Naive thymus-derived CD4-positive, alpha-beta T cell (primary cell): ENCODE measurements at regions not wholly inside any gene's neighbourhood (a gene's known extent, or its start where the extent isn't known, plus 50 kb on each side); places are given as distances from the start of the nearest gene placed in this dataset.

Experiments
- ATAC-seq: fragments of 150-1000 bp; cut with Tn5 transposase; 2 replicates; pipeline ENCODE4 v1.10.0; 2021; ENCODE audit warnings: mild to moderate bottlenecking, moderate library complexity
- CTCF ChIA-PET: fragments of 350-600 bp; sonication (Branson Sonifier 250); formaldehyde crosslinking; loops from one replicate; lab custom pipeline; 2021; ENCODE audit warnings: antibody characterized with exemption; lab: Charles Lee
- POLR2A ChIA-PET: fragments of 350-600 bp; sonication (Branson Sonifier 250); formaldehyde crosslinking; loops from one replicate; lab custom pipeline; 2021; ENCODE audit warnings: antibody characterized with exemption, inconsistent platforms; lab: Charles Lee
- DNase-seq, 9 donors: peaks; one replicate each; pipeline versions ENCODE4 v3.0.0 to v3.0.0-alpha.2; 2020 to 2022; ENCODE audit warnings: mixed read lengths in 1 of 9
- H3K27ac ChIP-seq: one replicate; pipeline ENCODE4 v1.7.0; 2013; ENCODE audit warnings: mild to moderate bottlenecking, low read depth, low read length, moderate library complexity
- H3K27me3 ChIP-seq, 2 donors: one replicate each; pipeline ENCODE4 v1.7.0; 2013; ENCODE audit warnings: low read length in 2 of 2, mild to moderate bottlenecking in 2 of 2, moderate library complexity in 2 of 2; ENCODE audit not compliant: control insufficient read depth in 2 of 2, insufficient read depth in 2 of 2
- H3K36me3 ChIP-seq, 3 experiments: 1 replicate in 2 of 3; 2 replicates in 1 of 3; pipeline ENCODE4 v1.7.0; 2013; ENCODE audit warnings: low read length in 3 of 3, mild to moderate bottlenecking in 3 of 3, moderate library complexity in 1 of 3; ENCODE audit not compliant: insufficient read depth in 3 of 3, control insufficient read depth in 2 of 3
- H3K4me1 ChIP-seq, 2 donors: one replicate each; pipeline ENCODE4 v1.7.0; 2013; ENCODE audit warnings: low read length in 2 of 2, mild to moderate bottlenecking in 2 of 2, moderate library complexity in 1 of 2; ENCODE audit not compliant: control insufficient read depth in 2 of 2, insufficient read depth in 2 of 2
- H3K4me3 ChIP-seq: 2 replicates; pipeline ENCODE4 v1.7.0; 2013; ENCODE audit warnings: mild to moderate bottlenecking, low read length
- H3K9me3 ChIP-seq, 3 experiments: 1 replicate in 2 of 3; 2 replicates in 1 of 3; pipeline ENCODE4 v1.7.0; 2013; ENCODE audit warnings: low read length in 3 of 3; ENCODE audit not compliant: control insufficient read depth in 2 of 3
- H3K27ac Mint-ChIP-seq, 9 donors: one replicate each; pipeline ENCODE4 v1.8.0; 2020 to 2022; ENCODE audit warnings: mixed read lengths in 9 of 9, mild to moderate bottlenecking in 8 of 9, moderate library complexity in 5 of 9, inconsistent platforms in 2 of 9
- H3K27me3 Mint-ChIP-seq, 5 donors: one replicate each; pipeline ENCODE4 v1.8.0; 2021 to 2022; ENCODE audit warnings: mixed read lengths in 5 of 5, mild to moderate bottlenecking in 1 of 5
- H3K36me3 Mint-ChIP-seq, 5 donors: one replicate each; pipeline ENCODE4 v1.8.0; 2020 to 2022; ENCODE audit warnings: mixed read lengths in 5 of 5, mild to moderate bottlenecking in 3 of 5, inconsistent platforms in 1 of 5
- H3K4me1 Mint-ChIP-seq, 7 donors: one replicate each; pipeline ENCODE4 v1.8.0; 2020 to 2022; ENCODE audit warnings: mixed read lengths in 7 of 7, mild to moderate bottlenecking in 3 of 7, inconsistent platforms in 1 of 7
- H3K4me3 Mint-ChIP-seq, 10 donors: one replicate each; pipeline ENCODE4 v1.8.0; 2020 to 2022; ENCODE audit warnings: mild to moderate bottlenecking in 10 of 10, mixed read lengths in 10 of 10, moderate library complexity in 6 of 10, inconsistent platforms in 2 of 10
- H3K9me3 Mint-ChIP-seq, 11 donors: one replicate each; pipeline ENCODE4 v1.8.0; 2020 to 2022; ENCODE audit warnings: mixed read lengths in 11 of 11, mild to moderate bottlenecking in 4 of 11, inconsistent platforms in 1 of 11, moderate library complexity in 1 of 11
- intact Hi-C, 2 donors: fragments of 100-400 bp; cut with micrococcal nuclease; formaldehyde crosslinking; loops; one replicate each; pipeline ENCODE4 v1.15.1; 2023

DNA sequence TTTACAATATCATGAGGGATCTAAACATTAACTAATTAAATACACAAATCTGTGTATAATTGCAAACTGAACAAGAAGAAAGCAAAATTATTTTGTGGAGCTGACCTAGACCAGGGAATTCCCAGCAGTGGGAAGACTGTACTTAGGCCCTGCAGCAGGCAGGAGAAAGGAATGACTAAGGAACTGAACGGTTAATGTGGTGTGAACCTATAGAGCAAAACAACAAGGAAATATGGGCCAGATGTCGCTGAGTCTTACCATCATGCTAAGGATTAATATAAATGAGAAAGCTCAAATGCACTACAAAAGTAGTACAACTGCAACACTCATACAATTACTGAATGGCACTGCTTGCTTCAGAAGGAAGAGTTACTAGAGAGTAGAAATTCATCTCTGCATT lies 120.3 kb upstream of the ATXN3L start:
- Histone ChIP-seq H3K36me3 (no peaks in the 10 kb centered on the region), H3K4me3 (no peak overlapping the region), H3K4me1 (no peaks in the 10 kb centered on the region), H3K9me3 (no peaks in the 10 kb centered on the region), H3K27ac (no peak overlapping the region), H3K27me3 (no peaks in the 10 kb centered on the region)
- Mint-ChIP-seq H3K4me3 (no peak overlapping the region), H3K27me3 (no peaks in the 10 kb centered on the region), H3K4me1 (peaks cover 0 to 8% (median 0%) of the 10 kb centered on the region in 7 donors), H3K36me3 (peaks cover 0 to 4% (median 0%) of the 10 kb centered on the region in 5 donors), H3K27ac (no peak overlapping the region), H3K9me3 (peaks cover 0 to 14% (median 1%) of the 10 kb centered on the region in 11 donors)
- POLR2A ChIA-PET = interaction anchor here (0.6 kb wide), 1 partner anchor 52 kb away, joined by 6 read pairs; no protein-coding TSS in a partner anchor
- ATAC-seq (no peak), DNase-seq (no peak)
- CTCF ChIA-PET = no interaction called here
- intact Hi-C loops = loop anchor here in 1 of 2 donors (10.0 kb wide), 1 partner anchor 55 kb away; no protein-coding TSS in a partner anchor

GRCh38 chrX:13433298-13433605 lies 113.4 kb upstream of the ATXN3L start:
- H3K27ac ChIP-seq = no peak overlapping the region
- no peaks in the 10 kb centered on the region for H3K27me3 Mint-ChIP-seq
- H3K27ac Mint-ChIP-seq = no peak overlapping the region
- H3K4me1 ChIP-seq = peaks cover 0 to 3% of the 10 kb centered on the region in 2 donors
- ChIA-PET POLR2A (no interaction called here), CTCF (no interaction called here)
- no peak for DNase-seq
- H3K27me3 ChIP-seq = no peaks in the 10 kb centered on the region
- no peaks in the 10 kb centered on the region for H3K36me3 ChIP-seq
- no peak for ATAC-seq
- no peak overlapping the region for H3K4me3 Mint-ChIP-seq
- H3K9me3 ChIP-seq = no peaks in the 10 kb centered on the region
- no peak overlapping the region for H3K4me3 ChIP-seq
- peaks cover 0 to 3% (median 0%) of the 10 kb centered on the region in 11 donors for H3K9me3 Mint-ChIP-seq
- intact Hi-C loops = no loop called here
- no peaks in the 10 kb centered on the region for H3K36me3 Mint-ChIP-seq
- H3K4me1 Mint-ChIP-seq = peaks cover 0 to 8% (median 0%) of the 10 kb centered on the region in 7 donors

DNA sequence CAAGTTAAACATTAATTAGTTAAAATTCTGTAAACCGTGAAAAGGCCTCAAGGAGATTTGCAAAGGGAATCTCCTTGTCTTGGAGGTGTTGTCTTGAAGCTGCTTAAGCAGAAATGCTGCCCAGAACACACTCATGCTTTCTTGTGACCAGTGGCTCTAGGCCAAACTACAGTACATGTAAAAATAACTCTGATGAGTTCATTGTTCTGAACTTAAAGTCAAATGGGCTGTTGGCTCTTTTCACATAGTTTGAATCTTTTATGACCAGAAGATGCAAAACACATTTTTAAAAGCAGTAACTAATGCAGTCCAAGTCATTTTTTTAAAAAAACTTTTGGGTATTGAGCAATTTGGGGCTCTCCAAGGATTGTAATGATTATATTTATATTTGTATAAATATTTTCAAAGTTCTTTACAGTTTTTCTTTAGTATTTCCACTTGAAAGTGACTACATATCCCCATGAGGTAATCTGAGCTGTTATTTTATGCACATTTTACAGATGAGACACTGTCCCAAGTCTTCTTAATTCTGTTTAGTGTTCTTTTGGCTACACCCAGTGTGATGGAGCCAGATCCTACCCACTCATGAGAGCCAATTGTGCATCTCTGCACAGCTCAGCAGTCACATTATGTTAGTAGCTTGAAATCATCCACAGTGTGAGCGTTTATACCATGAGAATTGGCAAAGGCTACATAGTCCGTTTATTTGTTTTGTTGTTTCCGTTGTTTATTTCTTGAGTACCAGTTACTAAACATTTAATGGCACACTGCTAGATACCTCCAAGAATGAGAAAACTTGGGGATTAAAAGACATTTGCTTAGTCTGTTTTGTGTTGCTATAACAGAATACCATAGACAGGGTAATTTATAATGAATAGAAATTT lies 112.8 kb upstream of the ATXN3L start:
- Mint-ChIP-seq H3K4me3 (no peak overlapping the region), H3K27ac (no peak overlapping the region)
- intact Hi-C loops = no loop called here

GRCh38 chrX:13430136-13430827 lies 110.4 kb upstream of the ATXN3L start:
- no peak overlapping the region for H3K27ac ChIP-seq
- no peak for ATAC-seq
- H3K27me3 Mint-ChIP-seq = no peaks in the 10 kb centered on the region
- H3K27ac Mint-ChIP-seq = no peak overlapping the region
- peaks cover 0 to 16% (median 5%) of the 10 kb centered on the region in 7 donors for H3K4me1 Mint-ChIP-seq
- POLR2A ChIA-PET = no interaction called here
- no peak for DNase-seq
- H3K4me3 ChIP-seq = no peak overlapping the region
- no peaks in the 10 kb centered on the region for H3K36me3 ChIP-seq
- H3K4me1 ChIP-seq = peaks cover 0 to 3% of the 10 kb centered on the region in 2 donors
- H3K4me3 Mint-ChIP-seq = no peak overlapping the region
- H3K9me3 ChIP-seq = no peaks in the 10 kb centered on the region
- no peaks in the 10 kb centered on the region for H3K27me3 ChIP-seq
- intact Hi-C loops = no loop called here
- no peaks in the 10 kb centered on the region for H3K36me3 Mint-ChIP-seq
- CTCF ChIA-PET = no interaction called here
- peaks cover 0 to 10% (median 0%) of the 10 kb centered on the region in 11 donors for H3K9me3 Mint-ChIP-seq

More for the DNA sequence above, 112.8 kb upstream of the ATXN3L start:
- Mint-ChIP-seq H3K27me3 (no peaks in the 10 kb centered on the region), H3K4me1 (peaks cover 0 to 14% (median 4%) of the 10 kb centered on the region in 7 donors), H3K36me3 (no peaks in the 10 kb centered on the region), H3K9me3 (peaks cover 0 to 3% (median 0%) of the 10 kb centered on the region in 11 donors)
- CTCF ChIA-PET = no interaction called here
- Histone ChIP-seq H3K4me3 (no peak overlapping the region), H3K4me1 (peaks cover 0 to 3% of the 10 kb centered on the region in 2 donors), H3K36me3 (no peaks in the 10 kb centered on the region), H3K27ac (no peak overlapping the region), H3K9me3 (no peaks in the 10 kb centered on the region), H3K27me3 (no peaks in the 10 kb centered on the region)
- POLR2A ChIA-PET = no interaction called here
- ATAC-seq (no peak), DNase-seq (no peak)

DNA sequence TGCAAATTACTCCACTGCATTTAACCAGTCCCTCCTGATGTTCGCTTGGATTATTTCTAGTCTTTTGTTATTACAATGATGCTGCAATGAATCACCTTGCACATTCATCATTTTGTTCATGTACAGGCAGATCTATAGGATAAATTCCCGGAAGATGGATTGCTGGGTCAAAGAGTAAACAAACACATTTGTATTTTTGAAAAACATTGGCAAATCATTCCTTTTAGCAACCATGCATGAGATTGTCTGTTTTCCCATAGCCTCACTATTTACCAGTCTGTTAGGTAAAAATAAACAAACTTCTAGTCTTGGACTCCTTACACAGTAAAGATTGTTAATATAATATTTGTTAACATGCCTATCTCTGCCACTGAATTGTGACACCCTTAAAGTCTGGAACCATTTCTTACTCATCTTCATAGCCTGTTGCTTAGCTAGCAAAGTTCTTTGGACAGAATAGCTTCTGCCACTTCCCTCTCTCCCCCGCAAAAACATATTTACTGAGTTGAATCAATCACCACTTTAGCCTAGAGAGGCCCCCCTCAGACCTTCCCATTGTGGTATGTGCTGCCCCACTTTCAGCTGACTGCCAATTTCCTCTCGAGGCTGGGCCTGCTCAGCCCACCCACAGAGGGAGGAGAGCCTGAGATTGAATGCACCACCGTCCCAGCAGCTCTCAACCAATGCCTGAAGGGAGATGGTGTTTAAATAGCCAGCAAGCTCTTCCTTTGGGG lies 108.4 kb upstream of the ATXN3L start:
- Mint-ChIP-seq H3K4me3 (no peak overlapping the region), H3K9me3 (peaks cover 0 to 24% (median 0%) of the 10 kb centered on the region in 11 donors), H3K4me1 (peaks cover 0 to 16% (median 5%) of the 10 kb centered on the region in 7 donors), H3K27ac (no peak overlapping the region), H3K27me3 (no peaks in the 10 kb centered on the region), H3K36me3 (no peaks in the 10 kb centered on the region)
- Histone ChIP-seq H3K27ac (no peak overlapping the region), H3K9me3 (no peaks in the 10 kb centered on the region), H3K4me1 (peaks cover 0 to 3% of the 10 kb centered on the region in 2 donors), H3K27me3 (no peaks in the 10 kb centered on the region), H3K4me3 (no peak overlapping the region), H3K36me3 (no peaks in the 10 kb centered on the region)
- no peak for ATAC-seq
- POLR2A ChIA-PET = no interaction called here
- intact Hi-C loops = no loop called here
- DNase-seq = no peak
- CTCF ChIA-PET = interaction anchor here (1.0 kb wide), 1 partner anchor 482 kb away, joined by 4 read pairs; no protein-coding TSS in a partner anchor

- Mint-ChIP-seq H3K27me3 (no peaks in the 10 kb centered on the region), H3K27ac (no peak overlapping the region), H3K4me1 (peaks cover 0 to 16% (median 5%) of the 10 kb centered on the region in 7 donors), H3K36me3 (no peaks in the 10 kb centered on the region), H3K9me3 (peaks cover 0 to 24% (median 0%) of the 10 kb centered on the region in 11 donors), H3K4me3 (no peak overlapping the region)
- Histone ChIP-seq H3K27me3 (no peaks in the 10 kb centered on the region), H3K4me1 (peaks cover 0 to 3% of the 10 kb centered on the region in 2 donors), H3K4me3 (no peak overlapping the region), H3K36me3 (no peaks in the 10 kb centered on the region), H3K27ac (no peak overlapping the region), H3K9me3 (no peaks in the 10 kb centered on the region)
- no peak for DNase-seq
- POLR2A ChIA-PET = no interaction called here
- ATAC-seq = no peak
- intact Hi-C loops = no loop called here
- CTCF ChIA-PET = interaction anchor here (1.0 kb wide), 1 partner anchor 481 kb away, joined by 4 read pairs; no protein-coding TSS in a partner anchor
These were observed 107.7 kb upstream of the ATXN3L start for GRCh38 chrX:13427441-13428052.
